SIG-M5 (cell line): ENCODE measurements at regions not wholly inside any gene's neighbourhood (a gene's known extent, or its start where the extent isn't known, plus 50 kb on each side); places are given as distances from the start of the nearest gene placed in this dataset.
A peak's percentile ranks its signal among the peaks of the same experiment; 100 is the strongest.
"Not testable (repeated sequence)": the region's sequence is repeated elsewhere in the genome, so short reads cannot be mapped to it uniquely, and the experiment has no call there.

ENCODE experiments used
- DNase-seq: peaks from one replicate; lab custom pipeline; 2025; lab: John Stamatoyannopoulos, UW

DNA sequence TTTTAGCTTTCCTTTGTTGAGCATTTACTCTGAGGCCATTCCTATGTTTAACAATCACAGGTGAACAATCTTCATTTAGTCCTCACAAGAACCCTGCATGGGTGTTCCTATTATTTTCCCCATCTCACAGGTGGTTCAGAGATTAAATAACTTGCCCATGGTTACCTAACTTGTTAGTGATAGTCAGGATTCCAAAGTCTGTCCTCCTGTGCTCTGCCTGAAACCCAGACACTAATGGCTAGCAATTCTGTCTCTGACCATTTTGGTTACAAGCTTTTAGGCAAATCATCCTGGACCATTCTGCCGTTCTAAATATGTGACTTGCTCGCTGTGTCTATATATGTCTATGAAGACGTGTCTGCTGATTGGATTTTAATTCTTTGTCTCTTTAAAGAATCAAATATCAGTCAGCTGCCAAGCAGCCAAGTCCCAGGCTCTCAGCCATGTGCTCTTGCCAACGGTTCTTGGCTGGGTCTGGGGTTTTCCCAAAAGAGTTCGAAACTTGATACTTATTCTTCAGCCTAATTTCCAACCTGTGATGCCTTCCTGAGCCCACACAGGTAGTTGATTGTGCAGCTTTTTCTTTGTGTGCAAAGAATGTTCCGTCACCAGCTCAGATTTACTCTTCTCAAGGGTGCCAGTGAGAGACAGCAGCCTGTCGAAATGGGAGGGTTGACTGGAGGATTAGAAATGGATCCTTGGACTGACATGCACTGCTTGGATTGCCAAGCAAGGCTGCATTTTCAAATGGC, 121.7 kb downstream of the NREP start:
- DNase-seq: no peak

DNA sequence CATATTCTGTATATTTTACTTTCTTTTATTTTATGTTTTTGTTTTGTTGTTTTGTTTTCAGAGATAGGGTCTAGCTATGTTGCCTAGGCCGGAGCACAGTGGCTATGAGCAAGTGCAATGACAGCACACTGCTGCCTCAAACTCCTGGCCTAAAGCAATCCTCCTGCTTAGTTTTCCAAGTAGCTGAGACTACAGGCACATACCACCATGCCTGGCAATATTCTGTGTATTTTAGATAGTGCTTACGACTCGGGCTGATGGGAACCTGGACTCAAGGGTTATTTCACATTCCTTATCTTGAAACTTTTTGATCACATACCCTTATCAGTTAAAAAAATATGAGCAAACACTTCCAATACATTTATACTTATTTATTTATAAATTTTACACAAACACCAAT, 119.0 kb upstream of the STARD4 start:
- DNase-seq: no peak

DNA sequence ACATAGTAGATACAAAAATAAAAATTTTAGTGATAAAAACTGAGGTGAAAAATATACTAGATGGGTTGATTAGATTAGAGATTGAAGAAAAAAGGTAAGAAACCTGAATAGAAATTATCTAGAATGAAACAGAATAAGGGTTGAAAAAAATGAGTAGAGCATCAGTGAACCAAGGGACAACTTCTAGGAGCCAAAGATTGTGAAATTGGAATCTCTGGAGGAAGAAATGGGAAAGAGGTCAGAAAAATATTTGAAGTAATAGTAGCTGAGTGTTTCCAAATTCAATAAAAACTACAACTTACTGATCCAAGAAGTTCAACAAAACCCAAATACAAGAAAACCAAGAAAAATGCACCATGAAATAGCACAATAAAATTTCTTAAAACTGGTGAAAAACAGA, 116.6 kb upstream of the STARD4 start:
- DNase-seq: no peak

DNA sequence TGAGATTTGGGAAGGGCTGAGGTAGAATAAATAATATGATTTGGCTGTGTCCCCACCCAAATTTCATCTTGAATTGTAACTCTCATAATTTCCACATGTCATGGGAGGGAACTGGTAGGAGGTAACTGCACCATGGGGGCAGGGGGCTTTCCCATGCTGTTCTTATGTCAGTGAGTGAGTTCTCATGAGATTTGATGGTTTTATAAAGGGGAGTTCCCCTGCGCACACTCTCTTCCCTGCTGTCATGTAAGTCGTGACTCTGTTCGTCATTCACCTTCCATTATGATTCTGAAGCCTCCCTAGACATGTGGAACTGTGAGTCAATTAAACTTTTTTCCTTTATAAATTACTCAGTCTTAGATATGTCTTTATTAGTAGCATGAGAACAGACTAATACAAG, 115.5 kb upstream of the STARD4 start:
- no peak for DNase-seq

DNA sequence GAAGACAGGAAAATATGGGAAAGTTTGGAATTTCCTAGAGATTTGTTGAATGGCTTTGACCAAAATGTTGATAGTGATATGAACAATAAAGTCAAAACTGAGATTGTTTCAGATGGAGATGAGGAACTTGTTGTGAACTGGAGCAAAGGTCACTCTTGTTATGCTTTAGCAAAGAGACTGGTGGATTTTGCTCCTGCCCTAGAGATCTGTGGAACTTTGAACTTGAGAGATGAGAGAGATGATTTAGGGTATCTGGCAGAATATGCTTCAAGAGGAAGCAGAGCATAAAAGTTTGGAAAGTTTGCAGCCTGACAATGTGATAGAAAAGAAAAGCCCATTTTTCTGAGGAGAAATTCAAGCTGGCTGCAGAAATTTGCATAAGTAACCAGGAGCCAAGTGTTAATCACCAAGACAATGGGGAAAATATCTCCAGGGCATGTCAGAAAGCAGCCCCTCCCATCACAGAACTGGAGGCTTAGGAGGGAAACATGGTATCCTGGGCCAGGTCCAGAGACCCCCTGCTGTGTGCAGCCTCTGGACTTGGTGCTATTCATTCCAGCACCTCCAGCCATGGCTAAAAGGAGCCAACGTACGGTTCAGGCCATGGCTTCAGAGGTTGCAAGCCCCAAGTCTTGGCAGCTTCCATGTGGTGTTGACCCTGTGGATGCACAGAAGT, 114.3 kb upstream of the STARD4 start:
- DNase-seq: no peak

DNA sequence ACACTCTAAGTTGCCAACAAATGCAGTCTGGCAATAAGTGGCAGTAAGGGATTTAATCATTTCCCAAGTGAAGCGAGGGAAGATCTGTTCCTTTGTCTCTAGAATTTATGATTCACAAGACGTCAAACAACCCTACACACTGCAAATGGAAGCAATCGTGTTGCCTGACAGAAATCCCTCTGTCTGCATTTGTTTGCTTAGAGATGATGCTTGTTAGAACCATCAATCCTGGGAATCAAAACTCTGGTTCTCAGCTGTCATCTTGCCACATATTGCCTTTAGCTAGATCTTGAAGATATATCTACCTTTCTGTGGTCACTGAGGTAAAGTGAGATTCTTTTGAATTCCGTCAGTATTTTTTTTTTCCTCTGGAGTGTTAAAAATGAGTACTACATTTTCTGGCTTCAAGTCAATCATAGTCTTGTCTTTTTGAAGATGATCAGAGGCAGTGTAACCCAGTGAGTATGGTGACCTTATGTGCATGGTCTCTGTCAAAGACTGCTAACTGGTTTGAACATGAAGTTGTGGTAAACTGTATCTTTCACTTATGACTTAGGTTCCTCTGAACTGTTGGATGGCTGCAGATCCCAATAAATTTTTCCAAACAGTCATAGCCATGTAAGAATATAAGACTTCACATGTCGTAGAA, 106.4 kb upstream of the STARD4 start:
- no peak for DNase-seq

DNA sequence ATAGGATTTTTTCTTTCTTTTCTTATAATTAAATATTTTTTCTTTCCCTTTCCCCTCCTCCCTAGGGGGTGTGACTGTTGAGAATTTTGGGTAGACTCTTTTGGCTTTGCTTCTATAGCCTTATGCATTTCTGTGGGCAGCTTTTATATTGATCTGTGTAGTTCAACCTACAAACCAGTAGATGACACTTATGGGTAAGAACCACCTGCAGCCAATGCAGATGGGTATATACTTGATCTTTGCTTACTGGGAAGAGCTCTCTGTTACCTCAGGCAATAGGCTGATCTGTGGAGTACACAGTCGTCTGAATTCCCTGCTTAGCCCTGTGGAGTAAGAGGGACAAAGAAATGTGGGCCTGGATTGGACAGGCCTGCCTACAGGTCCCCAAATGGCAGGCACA, 102.7 kb upstream of the STARD4 start:
- DNase-seq: no peak

DNA sequence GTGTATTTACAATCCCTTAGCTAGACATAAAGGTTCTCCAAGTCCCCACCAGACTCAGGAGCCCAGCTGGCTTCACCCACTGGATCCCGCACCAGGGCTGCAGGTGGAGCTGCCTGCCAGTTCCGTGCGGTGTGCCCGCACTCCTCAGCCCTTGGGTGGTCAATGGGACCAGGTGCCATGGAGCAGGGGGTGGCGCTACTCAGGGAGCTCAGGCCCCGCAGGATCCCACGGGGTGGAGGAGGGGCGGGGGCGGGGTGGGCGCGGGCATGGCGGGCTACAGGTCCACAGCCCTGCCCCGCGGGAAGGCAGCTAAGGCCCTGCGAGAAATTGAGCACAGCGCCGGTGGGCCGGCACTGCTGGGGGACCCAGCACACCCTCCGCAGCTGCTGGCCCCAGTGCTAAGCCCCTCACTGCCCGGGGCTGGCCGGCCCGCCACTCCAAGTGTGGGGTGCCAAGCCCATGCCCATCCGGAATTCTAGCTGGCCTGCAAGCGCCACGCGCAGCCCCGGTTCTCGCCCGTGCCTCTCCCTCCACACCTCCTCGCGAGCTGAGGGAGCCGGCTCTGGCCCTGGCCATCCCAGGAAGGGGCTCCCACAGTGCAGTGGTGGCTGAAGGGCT, 99.8 kb upstream of the STARD4 start:
- DNase-seq: not testable (repeated sequence)

DNA sequence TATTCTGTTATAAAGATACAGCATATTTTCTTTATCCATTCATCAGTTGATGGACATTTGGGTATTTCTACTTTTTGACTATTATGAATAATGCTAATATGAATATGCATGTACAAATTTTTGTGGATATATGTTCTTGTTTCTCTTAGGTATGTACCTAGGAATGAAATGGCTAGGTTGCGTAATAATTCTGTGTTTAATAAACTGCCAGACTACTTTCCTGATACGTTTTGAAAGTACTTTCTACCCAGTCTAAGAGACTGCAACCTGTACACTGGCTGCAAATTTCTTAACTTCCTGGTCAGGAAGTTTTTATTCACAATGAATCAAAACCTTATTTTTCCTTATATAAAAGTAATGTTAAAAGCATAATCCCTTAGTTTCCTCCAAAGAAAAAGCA, 93.9 kb upstream of the STARD4 start:
- DNase-seq: no peak

DNA sequence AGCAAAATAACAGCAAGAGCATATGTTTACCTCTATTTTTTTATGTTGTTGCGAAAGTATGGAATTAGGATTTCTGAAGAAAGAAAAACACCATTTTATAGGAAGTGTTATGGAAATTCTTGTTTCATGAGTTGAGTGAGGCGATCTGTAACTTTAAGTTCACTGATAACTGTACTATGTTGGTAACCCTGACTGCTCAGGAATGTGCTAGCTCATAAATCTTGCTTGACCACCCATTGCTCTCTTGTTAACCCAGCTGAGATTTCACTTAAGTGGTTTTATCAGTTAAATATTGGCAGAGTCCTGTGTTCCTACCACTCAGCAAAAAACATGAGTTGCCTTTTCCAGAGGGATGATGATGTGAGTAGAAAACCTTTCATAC, 91.1 kb upstream of the STARD4 start:
- no peak for DNase-seq

DNA sequence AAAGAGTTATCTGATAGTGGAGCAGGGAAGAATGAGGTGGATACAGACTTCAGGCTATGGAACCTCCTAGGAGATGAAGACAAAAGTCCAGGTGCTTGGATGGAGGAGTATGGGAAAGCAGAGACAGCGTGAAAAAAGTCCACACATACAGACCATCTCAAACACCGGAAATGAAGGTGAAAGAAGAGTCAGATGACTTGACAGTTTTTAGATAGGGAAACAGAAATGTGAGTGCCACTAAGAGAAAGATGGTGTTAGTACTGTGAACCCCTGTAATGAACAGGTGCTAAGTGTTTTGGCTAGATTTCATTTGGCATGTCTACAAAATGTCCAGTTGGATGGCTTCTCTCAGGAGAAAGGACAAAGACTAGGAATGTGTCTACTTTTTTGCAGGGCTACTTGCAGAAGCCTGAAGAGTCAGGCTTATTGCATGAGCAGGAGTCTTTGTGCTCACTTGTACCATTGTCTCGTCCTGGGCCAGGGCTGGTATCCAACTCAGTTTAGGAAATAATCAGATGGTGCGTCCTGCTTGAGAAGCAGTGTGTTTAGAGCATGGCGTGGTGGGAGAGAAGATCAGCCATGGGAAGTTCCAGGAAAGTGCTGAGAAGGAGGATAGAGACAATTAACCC, 90.6 kb upstream of the STARD4 start:
- no peak for DNase-seq

DNA sequence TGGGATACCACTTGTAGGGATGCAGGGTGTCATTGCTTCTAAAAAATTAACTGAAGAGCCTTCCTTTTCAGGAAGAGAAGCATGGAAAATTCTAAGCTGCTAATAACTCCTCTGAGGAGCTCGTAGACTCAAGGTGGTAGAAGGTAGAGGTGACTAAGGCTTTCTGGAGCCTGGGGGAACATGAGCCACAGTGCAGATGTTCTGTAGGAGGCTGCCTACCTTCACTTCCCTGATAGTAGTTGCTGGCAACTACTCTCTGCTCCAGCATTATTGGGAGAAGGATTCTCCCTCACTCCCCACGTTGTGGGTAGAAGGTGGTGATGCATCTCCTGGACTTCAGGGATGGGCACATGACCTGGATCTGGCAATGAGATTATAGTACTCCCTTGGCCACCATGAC, 86.7 kb upstream of the STARD4 start:
- no peak for DNase-seq

DNA sequence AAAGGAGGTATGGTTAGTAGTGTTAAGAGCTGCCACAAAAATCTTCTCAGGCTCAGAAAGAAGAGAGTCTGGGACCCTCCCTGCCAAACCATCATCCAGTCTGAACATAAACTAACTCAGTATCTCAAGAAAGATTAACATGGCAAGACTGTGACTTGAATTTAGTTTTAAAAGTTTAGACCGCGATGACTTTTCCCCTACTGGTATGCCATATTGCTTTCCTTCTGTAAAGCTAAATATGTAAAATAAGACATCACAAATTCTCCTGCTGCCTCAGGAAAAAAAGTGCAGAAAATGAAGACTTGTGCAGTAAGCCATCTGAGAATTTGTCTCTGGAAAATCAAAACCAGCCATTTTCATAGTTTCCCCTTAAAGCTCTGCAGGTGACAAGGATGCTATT, 85.2 kb upstream of the STARD4 start:
- no peak for DNase-seq

DNA sequence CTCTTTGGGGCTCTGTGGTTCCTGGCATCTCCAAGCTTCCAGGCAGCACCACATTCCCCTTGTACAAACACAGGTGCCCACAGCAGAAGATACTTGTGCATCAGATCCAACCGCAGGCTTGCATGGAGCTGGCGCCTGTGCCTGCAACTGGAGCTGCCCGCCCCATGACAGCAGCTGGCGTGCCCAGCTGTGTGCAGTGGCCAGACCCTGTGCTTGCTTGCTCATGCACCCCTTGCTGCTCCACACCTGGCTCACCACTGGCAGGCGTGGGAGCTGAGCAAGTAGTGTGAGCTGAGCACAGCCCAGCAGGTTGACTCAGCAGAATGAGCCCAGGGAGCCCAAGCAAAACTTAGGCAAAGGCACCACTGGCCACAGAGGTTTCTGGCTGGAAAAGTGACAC, 84.4 kb upstream of the STARD4 start:
- DNase-seq: no peak

DNA sequence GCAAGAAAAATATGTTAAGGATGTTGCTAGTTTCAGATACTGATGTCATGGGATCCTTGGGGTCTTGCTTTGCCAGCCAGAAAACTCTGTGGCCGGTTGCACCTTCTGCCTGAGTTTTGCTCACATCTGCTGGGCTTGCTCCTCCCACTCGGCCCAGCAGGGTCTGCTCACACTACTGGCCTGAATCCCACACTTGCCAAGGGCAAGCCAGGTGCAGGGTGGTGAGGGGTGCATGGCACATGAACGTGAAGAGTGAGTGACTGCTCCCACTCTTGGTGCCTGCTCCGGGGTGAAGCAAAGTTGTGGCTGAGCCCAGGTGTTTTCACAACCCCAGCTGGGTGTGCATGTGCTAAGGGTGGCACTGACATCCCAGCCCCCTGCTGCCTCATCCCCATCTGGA, 83.1 kb upstream of the STARD4 start:
- no peak for DNase-seq

DNA sequence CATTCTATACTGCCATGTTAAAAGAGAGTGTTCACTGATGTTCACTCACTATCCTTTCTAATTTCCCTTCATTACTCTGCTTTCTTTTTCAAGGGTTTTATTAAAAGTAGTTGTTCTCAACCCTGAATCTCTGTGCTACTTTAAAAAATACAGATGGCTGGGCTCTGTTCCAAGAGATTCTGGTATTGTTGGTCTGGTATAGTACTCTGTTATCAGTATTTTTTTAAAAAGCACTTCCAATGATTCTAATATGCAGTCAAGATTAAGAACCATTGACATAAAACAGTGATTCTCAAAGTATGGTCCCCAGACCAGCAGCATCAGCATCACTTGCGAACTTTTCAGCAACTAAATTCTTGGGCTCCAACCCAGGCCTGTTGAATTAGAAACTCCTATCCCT, 77.0 kb upstream of the STARD4 start:
- DNase-seq: no peak

DNA sequence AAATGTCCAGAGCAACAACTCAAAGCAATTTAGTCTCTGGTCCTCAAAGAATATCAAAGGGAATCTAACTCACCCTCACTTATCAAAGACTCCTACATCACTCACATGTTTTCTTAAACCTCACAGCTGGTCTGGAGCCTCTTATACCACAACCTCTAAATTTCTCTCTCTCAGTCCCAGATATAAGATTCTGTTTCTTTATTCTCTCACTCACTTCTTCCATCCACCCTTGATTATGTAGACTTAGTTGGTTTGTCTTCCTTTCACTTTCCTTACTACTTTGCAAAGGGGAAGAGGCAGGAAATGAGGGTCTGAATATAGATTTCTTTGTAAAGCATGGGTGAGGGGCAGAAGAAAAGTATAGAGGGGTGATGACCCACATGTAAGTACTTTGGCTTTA, 75.4 kb upstream of the STARD4 start:
- no peak for DNase-seq

DNA sequence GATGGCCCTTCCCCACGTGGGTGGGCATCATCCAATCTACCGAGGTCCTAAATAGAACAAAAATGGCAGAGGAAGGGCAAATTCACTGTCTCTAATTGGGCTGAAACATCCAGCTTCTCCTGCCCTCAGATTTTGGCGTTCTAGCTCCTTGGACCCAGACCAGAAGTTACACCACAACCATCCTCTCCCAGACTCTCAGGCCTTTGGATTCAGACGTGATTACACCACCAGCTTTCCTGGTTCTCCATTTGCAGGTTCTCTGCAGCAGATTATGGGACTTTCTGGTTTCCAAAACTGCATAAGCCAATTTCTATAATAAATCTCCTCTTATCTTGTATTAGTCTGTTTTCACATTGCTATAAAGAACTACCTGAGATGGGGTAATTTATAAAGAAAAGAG, 73.6 kb upstream of the STARD4 start:
- DNase-seq: no peak

DNA sequence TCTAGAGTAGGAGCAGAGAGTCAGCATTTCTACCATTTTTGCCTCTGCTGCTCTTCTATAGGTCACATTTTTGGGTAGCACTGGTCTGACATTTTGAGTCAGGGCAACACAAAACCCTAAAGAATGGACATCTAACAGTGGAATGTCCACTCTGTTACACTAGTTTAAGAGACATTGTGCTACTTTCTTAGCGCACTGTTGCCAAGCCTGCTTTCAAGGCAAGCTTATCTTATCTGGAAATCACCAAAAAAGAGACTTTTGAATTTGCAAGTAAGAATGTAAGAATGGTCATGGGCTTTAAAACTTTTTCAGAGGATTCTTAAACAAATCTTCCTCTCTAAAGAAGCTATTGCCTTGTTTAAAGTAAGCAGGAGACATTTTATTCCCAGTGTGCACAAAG, 73.0 kb upstream of the STARD4 start:
- DNase-seq: no peak

DNA sequence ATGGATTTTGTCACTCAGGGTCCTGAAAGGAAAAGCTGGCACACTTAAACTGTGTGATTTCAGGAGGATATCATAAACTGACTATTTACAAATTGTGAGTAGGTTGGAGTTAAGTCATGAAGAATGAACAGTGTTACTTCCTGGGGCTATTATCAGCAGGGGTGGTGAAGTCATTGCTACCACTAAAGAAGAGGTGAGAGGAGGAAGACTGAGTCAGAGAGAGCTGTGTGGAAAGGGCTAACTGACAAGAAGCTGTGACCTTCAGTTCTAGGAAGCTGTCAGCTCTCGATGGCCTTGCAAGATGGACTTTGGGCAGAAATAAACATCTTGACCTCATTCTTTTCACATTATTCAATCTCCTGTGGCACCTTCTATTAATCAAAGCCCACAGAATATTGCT, 72.3 kb upstream of the STARD4 start:
- no peak for DNase-seq

DNA sequence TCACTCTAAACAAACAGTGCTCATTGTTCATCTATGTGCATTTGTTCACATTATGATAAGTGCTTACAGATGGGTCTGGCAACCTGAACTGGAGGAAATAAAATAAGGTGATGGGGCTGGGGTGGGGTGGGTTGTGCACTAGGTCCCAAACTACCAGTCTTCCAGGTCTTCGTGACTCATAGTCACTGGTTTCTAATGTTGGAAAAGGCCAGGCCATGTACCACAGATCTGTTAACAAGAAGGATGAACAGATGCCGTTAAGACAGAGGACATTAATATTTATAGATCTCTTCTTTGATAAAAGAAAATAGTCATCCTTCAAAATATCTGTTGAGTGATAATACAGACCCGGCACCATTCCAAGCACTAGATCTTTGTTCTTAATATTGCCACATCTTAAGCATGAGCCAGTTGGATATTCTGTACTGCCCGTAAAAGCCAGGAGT, 71.4 kb upstream of the STARD4 start:
- no peak for DNase-seq

DNA sequence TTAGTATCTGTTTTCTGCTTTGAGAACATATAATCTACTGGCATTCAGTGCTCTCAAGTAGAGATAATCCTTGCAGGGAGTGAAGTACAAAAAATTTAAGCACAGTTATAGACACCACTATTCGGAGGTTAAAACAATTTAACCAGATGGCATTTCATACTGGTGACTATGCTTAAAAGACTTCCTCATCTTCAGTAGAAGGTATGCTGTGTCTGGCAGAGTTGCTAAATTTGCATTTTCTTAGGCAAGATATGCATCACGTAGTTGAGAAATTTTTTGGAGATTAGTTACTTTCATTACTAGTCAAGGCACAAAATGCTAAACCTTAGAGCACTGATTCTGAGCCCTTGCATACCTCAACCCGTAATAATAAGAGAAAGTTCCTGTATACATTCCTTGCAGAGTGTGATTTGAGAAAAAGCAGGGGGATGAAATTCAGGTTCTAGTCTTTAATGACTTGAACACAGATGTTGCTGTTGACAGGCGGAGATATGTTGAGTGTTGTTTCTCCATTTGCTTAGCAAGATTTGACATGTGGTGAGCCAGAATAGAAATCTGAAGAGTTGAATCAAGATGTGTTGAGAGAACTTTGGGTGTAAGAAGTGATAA, 70.8 kb upstream of the STARD4 start:
- peak; percentile 26 for DNase-seq
